SK-N-SH treated with all-trans-retinoic acid at 6 μM for 48 hours (cell line): ENCODE measurements at regions not wholly inside any gene's neighbourhood (a gene's known extent, or its start where the extent isn't known, plus 50 kb on each side); places are given as distances from the start of the nearest gene placed in this dataset.

Source experiments
- ATAC-seq: fragments of 200-7000 bp; cut with Tn5 transposase; 3 replicates; pipeline ENCODE4 v1.9.1; 2020; ENCODE audit warnings: mild to moderate bottlenecking, moderate library complexity
- ARNTL ChIP-seq: fragments of 450-650 bp; formaldehyde crosslinking; IDR thresholded peaks from 2 replicates; pipeline ENCODE4 v1.5.0; 2020; ENCODE audit warnings: low read depth, mild to moderate bottlenecking, moderate library complexity, borderline replicate concordance
- BACH2 ChIP-seq: fragments of 250-450 bp; sonication (Bioruptor Pico); IDR thresholded peaks from 2 replicates; pipeline ENCODE4 v1.9.0; 2021; ENCODE audit warnings: mild to moderate bottlenecking, borderline replicate concordance
- CSDC2 ChIP-seq: fragments of 250-450 bp; sonication (Bioruptor Pico); IDR thresholded peaks from 2 replicates; pipeline ENCODE4 v1.5.0; 2020; ENCODE audit warnings: mild to moderate bottlenecking, moderate library complexity
- CSRNP3 ChIP-seq: fragments of 250-450 bp; sonication (Bioruptor Pico); IDR thresholded peaks from 2 replicates; pipeline ENCODE4 v1.5.1; 2021; ENCODE audit warnings: mild to moderate bottlenecking, moderate library complexity
- ESRRG ChIP-seq: fragments of 250-450 bp; sonication (Bioruptor Pico); IDR thresholded peaks from 2 replicates; pipeline ENCODE4 v1.6.1; 2021; ENCODE audit warnings: mild to moderate bottlenecking
- GLIS3 ChIP-seq: fragments of 250-450 bp; sonication (Bioruptor Pico); IDR thresholded peaks from 2 replicates; pipeline ENCODE4 v1.5.0; 2020; ENCODE audit warnings: mild to moderate bottlenecking, moderate library complexity
- ISL1 ChIP-seq: fragments of 250-450 bp; sonication (Bioruptor Pico); IDR thresholded peaks from 2 replicates; pipeline ENCODE4 v2.1.2; 2022; ENCODE audit warnings: mild to moderate bottlenecking, moderate library complexity
- OSR1 ChIP-seq: fragments of 250-450 bp; sonication (Bioruptor Pico); IDR thresholded peaks from 2 replicates; pipeline ENCODE4 v1.8.0; 2022; ENCODE audit warnings: moderate library complexity, mild to moderate bottlenecking, inconsistent platforms
- PPARA ChIP-seq: fragments of 250-450 bp; sonication (Bioruptor Pico); IDR thresholded peaks from 2 replicates; pipeline ENCODE4 v1.5.0; 2020; ENCODE audit warnings: mild to moderate bottlenecking, borderline replicate concordance
- RARB ChIP-seq: fragments of 250-450 bp; sonication (Bioruptor Pico); IDR thresholded peaks from 2 replicates; pipeline ENCODE4 v1.8.0; 2021; ENCODE audit warnings: mild to moderate bottlenecking, moderate library complexity
- SNAI2 ChIP-seq: fragments of 250-450 bp; sonication (Bioruptor Pico); IDR thresholded peaks from 2 replicates; pipeline ENCODE4 v1.5.0; 2020; ENCODE audit warnings: mild to moderate bottlenecking, moderate library complexity
- TCF4 ChIP-seq: fragments of 250-450 bp; sonication (Bioruptor Pico); IDR thresholded peaks from 2 replicates; pipeline ENCODE4 v1.8.0; 2021; ENCODE audit warnings: mild to moderate bottlenecking, moderate library complexity, borderline replicate concordance
- TSHZ2 ChIP-seq: fragments of 250-450 bp; sonication (Bioruptor Pico); IDR thresholded peaks from 2 replicates; pipeline ENCODE4 v1.5.0; 2020; ENCODE audit warnings: mild to moderate bottlenecking, moderate library complexity
- ZC3H10 ChIP-seq: fragments of 250-450 bp; sonication (Bioruptor Pico); IDR thresholded peaks from 2 replicates; pipeline ENCODE4 v1.5.1; 2021; ENCODE audit warnings: mild to moderate bottlenecking, moderate library complexity
- ZFP3 ChIP-seq: fragments of 250-450 bp; sonication (Bioruptor Pico); IDR thresholded peaks from 2 replicates; pipeline ENCODE4 v1.5.0; 2020; ENCODE audit warnings: mild to moderate bottlenecking, moderate library complexity
- ZFP30 ChIP-seq: fragments of 450-650 bp; formaldehyde crosslinking; IDR thresholded peaks from 2 replicates; pipeline ENCODE4 v1.5.0; 2022; ENCODE audit warnings: mild to moderate bottlenecking, moderate library complexity
- ZNF565 ChIP-seq: fragments of 450-650 bp; formaldehyde crosslinking; conservative IDR thresholded peaks from 2 replicates; pipeline ENCODE4 v1.5.0; 2020; ENCODE audit warnings: low read depth, mild to moderate bottlenecking, moderate library complexity
- ZNF70 ChIP-seq: fragments of 450-650 bp; formaldehyde crosslinking; IDR thresholded peaks from 2 replicates; pipeline ENCODE4 v1.5.0; 2020; ENCODE audit warnings: mild to moderate bottlenecking, moderate library complexity
- ZNF8 ChIP-seq: fragments of 450-650 bp; formaldehyde crosslinking; IDR thresholded peaks from 2 replicates; pipeline ENCODE4 v1.5.0; 2020; ENCODE audit warnings: mild to moderate bottlenecking, moderate library complexity

- no peak for TF ChIP-seq SNAI2 (CRISPR knock-in tag)
- no peak for TF ChIP-seq RARB
- no peak for TF ChIP-seq TSHZ2 (CRISPR knock-in tag)
- TF ChIP-seq BACH2 (CRISPR knock-in tag) = no peak
- no peak for TF ChIP-seq CSDC2 (CRISPR knock-in tag)
- TF ChIP-seq ZNF565 (CRISPR knock-in tag) = no peak
- no peak for TF ChIP-seq ZNF70 (CRISPR knock-in tag)
- TF ChIP-seq ZFP3 (CRISPR knock-in tag) = no peak
- TF ChIP-seq ESRRG = no peak
- TF ChIP-seq TCF4 = no peak
- no peak for ATAC-seq
These were observed 309.3 kb downstream of the GPR37 start for GRCh38 chr7:124456286-124456685.

- no peak for TF ChIP-seq ARNTL (CRISPR knock-in tag)
- TF ChIP-seq ZC3H10 (CRISPR knock-in tag) = no peak
- TF ChIP-seq RARB = no peak
- no peak for TF ChIP-seq TCF4
- no peak for TF ChIP-seq BACH2 (CRISPR knock-in tag)
- no peak for TF ChIP-seq CSRNP3 (CRISPR knock-in tag)
- TF ChIP-seq TSHZ2 (CRISPR knock-in tag) = no peak
- TF ChIP-seq ISL1 = no peak
- TF ChIP-seq ESRRG = no peak
- TF ChIP-seq ZFP30 (CRISPR knock-in tag) = no peak
- TF ChIP-seq ZNF8 (CRISPR knock-in tag) = no peak
- TF ChIP-seq OSR1 (CRISPR knock-in tag) = no peak
These were observed 313.4 kb downstream of the GPR37 start for GRCh38 chr7:124452186-124452585.

GRCh38 chr7:124449896-124450295 is 315.7 kb downstream of the GPR37 start:
- no peak for ATAC-seq
- TF ChIP-seq TCF4 (no peak), CSRNP3 (CRISPR knock-in tag) (no peak), ZNF70 (CRISPR knock-in tag) (no peak), SNAI2 (CRISPR knock-in tag) (no peak), ZFP30 (CRISPR knock-in tag) (no peak), BACH2 (CRISPR knock-in tag) (no peak), ZNF565 (CRISPR knock-in tag) (no peak), GLIS3 (no peak), ISL1 (peak; percentile 73)

More at GRCh38 chr7:124452186-124452585, 313.4 kb downstream of the GPR37 start:
- ATAC-seq = no peak

- TF ChIP-seq ZNF8 (CRISPR knock-in tag) (no peak), PPARA (CRISPR knock-in tag) (no peak)
- ATAC-seq = no peak
These were observed 320.7 kb downstream of the GPR37 start for GRCh38 chr7:124444696-124445480.
